Activated effector memory CD4-positive, alpha-beta T cell treated with anti-CD3 and anti-CD28 coated beads, Interleukin-2, amount 50 U/mL, for 16 hours (primary cell): ENCODE measurements at regions not wholly inside any gene's neighbourhood (a gene's known extent, or its start where the extent isn't known, plus 50 kb on each side); places are given as distances from the start of the nearest gene placed in this dataset.
"Not testable (repeated sequence)": the region's sequence is repeated elsewhere in the genome, so short reads cannot be mapped to it uniquely, and the experiment has no call there.

ENCODE experiments used
- DNase-seq: peaks from one replicate; pipeline ENCODE4 v3.0.0-alpha.2; 2020

GRCh38 chr1:125064029-125064428 is 3879.3 kb downstream of the SRGAP2C start:
- not testable (repeated sequence) for DNase-seq

GRCh38 chr1:125064481-125064880 is 3879.7 kb downstream of the SRGAP2C start:
- DNase-seq: no peak

- DNase-seq: no peak
Observed at GRCh38 chr1:125065092-125065820, 3880.5 kb downstream of the SRGAP2C start.

- no peak for DNase-seq
Observed at GRCh38 chr1:125065821-125066180, 3881.0 kb downstream of the SRGAP2C start.

GRCh38 chr1:125066385-125066784 is 3881.6 kb downstream of the SRGAP2C start:
- DNase-seq: no peak

- not testable (repeated sequence) for DNase-seq
Observed at GRCh38 chr1:125066849-125067248, 3882.1 kb downstream of the SRGAP2C start.

GRCh38 chr1:125080077-125080476 is 3895.3 kb downstream of the SRGAP2C start:
- DNase-seq: no peak

- no peak for DNase-seq
Observed at GRCh38 chr1:125085720-125086591, 3901.2 kb downstream of the SRGAP2C start.

- no peak for DNase-seq
Observed at GRCh38 chr1:125086611-125087010, 3901.8 kb downstream of the SRGAP2C start.

GRCh38 chr1:125087247-125087646 is 3902.5 kb downstream of the SRGAP2C start:
- no peak for DNase-seq

- DNase-seq: no peak
Observed at GRCh38 chr1:125087691-125088090, 3902.9 kb downstream of the SRGAP2C start.

- peak; percentile 50 for DNase-seq
Observed at GRCh38 chr1:125118147-125118993, 3933.6 kb downstream of the SRGAP2C start.

GRCh38 chr1:125119024-125119441 is 3934.3 kb downstream of the SRGAP2C start:
- DNase-seq: no peak

- not testable (repeated sequence) for DNase-seq
Observed at GRCh38 chr1:125119566-125120205, 3934.9 kb downstream of the SRGAP2C start.

GRCh38 chr1:125122579-125122978 is 3937.8 kb downstream of the SRGAP2C start:
- not testable (repeated sequence) for DNase-seq
